NCI-H1092 (cell line): ENCODE measurements at regions not wholly inside any gene's neighbourhood (a gene's known extent, or its start where the extent isn't known, plus 50 kb on each side); places are given as distances from the start of the nearest gene placed in this dataset.

ENCODE experiments used
- DNase-seq: peaks from one replicate; lab custom pipeline; 2025; lab: John Stamatoyannopoulos, UW

- DNase-seq, result no peak
These were observed 110.6 kb upstream of the RIOK3 start for GRCh38 chr18:23342506-23342905.

GRCh38 chr18:23350188-23350587, 102.9 kb upstream of the RIOK3 start:
- DNase-seq, result no peak

- DNase-seq, result no peak
These were observed 101.6 kb upstream of the RIOK3 start for GRCh38 chr18:23351521-23351920.

- no peak for DNase-seq
These were observed 101.0 kb upstream of the RIOK3 start for GRCh38 chr18:23352042-23352441.

- no peak for DNase-seq
These were observed 99.6 kb upstream of the RIOK3 start for GRCh38 chr18:23353459-23353858.

GRCh38 chr18:23354625-23355024, 98.5 kb upstream of the RIOK3 start:
- no peak for DNase-seq

GRCh38 chr18:23355206-23355605, 97.9 kb upstream of the RIOK3 start:
- no peak for DNase-seq

GRCh38 chr18:23356424-23356823, 96.7 kb upstream of the RIOK3 start:
- no peak for DNase-seq

GRCh38 chr18:23356915-23357601, 96.0 kb upstream of the RIOK3 start:
- no peak for DNase-seq

GRCh38 chr18:23357996-23358594, 95.0 kb upstream of the RIOK3 start:
- peak; percentile 40 for DNase-seq

GRCh38 chr18:23359421-23359820, 93.7 kb upstream of the RIOK3 start:
- no peak for DNase-seq

GRCh38 chr18:23363865-23364570, 89.1 kb upstream of the RIOK3 start:
- no peak for DNase-seq

GRCh38 chr18:23365602-23366001, 87.5 kb upstream of the RIOK3 start:
- DNase-seq, result no peak

- DNase-seq, result no peak
These were observed 83.8 kb upstream of the RIOK3 start for GRCh38 chr18:23369266-23369665.

- DNase-seq, result no peak
These were observed 79.5 kb upstream of the RIOK3 start for GRCh38 chr18:23373570-23373969.

GRCh38 chr18:23377669-23378301, 75.3 kb upstream of the RIOK3 start:
- no peak for DNase-seq

GRCh38 chr18:23378302-23378686, 74.8 kb upstream of the RIOK3 start:
- no peak for DNase-seq

- DNase-seq, result no peak
These were observed 73.0 kb upstream of the RIOK3 start for GRCh38 chr18:23380001-23380550.

- no peak for DNase-seq
These were observed 72.3 kb upstream of the RIOK3 start for GRCh38 chr18:23380817-23381216.

- DNase-seq, result no peak
These were observed 69.6 kb upstream of the RIOK3 start for GRCh38 chr18:23383494-23383893.

GRCh38 chr18:23384778-23385736, 68.0 kb upstream of the RIOK3 start:
- DNase-seq, result no peak
